Activated naive CD8-positive, alpha-beta T cell treated with anti-CD3 and anti-CD28 coated beads, Interleukin-2, amount 10 ng/mL, durations not matched to agents 7 days and 5 days (primary cell): ENCODE measurements at regions not wholly inside any gene's neighbourhood (a gene's known extent, or its start where the extent isn't known, plus 50 kb on each side); places are given as distances from the start of the nearest gene placed in this dataset.

Experiments
- ATAC-seq: fragments of 150-1000 bp; cut with Tn5 transposase; one replicate; pipeline ENCODE4 v1.10.0; 2021; ENCODE audit warnings: low read depth, moderate library complexity
- POLR2A ChIA-PET: fragments of 350-600 bp; sonication (Branson Sonifier 250); formaldehyde crosslinking; loops from one replicate; lab custom pipeline; 2021; ENCODE audit warnings: antibody characterized with exemption; lab: Charles Lee
- DNase-seq: peaks from one replicate; pipeline ENCODE4 v3.0.0; 2021
- H3K27ac Mint-ChIP-seq: one replicate; pipeline ENCODE4 v1.8.0; 2022; ENCODE audit warnings: mild to moderate bottlenecking, mixed read lengths
- H3K27me3 Mint-ChIP-seq: one replicate; pipeline ENCODE4 v1.8.0; 2022; ENCODE audit warnings: mild to moderate bottlenecking, moderate library complexity, mixed read lengths
- H3K36me3 Mint-ChIP-seq: one replicate; pipeline ENCODE4 v1.8.0; 2021; ENCODE audit warnings: mild to moderate bottlenecking, mixed read lengths
- H3K4me1 Mint-ChIP-seq: one replicate; pipeline ENCODE4 v1.8.0; 2021; ENCODE audit warnings: mixed read lengths
- H3K4me3 Mint-ChIP-seq: one replicate; pipeline ENCODE4 v1.8.0; 2022; ENCODE audit warnings: mild to moderate bottlenecking, moderate library complexity, mixed read lengths
- H3K9me3 Mint-ChIP-seq: one replicate; pipeline ENCODE4 v1.8.0; 2021; ENCODE audit warnings: mixed read lengths

DNA sequence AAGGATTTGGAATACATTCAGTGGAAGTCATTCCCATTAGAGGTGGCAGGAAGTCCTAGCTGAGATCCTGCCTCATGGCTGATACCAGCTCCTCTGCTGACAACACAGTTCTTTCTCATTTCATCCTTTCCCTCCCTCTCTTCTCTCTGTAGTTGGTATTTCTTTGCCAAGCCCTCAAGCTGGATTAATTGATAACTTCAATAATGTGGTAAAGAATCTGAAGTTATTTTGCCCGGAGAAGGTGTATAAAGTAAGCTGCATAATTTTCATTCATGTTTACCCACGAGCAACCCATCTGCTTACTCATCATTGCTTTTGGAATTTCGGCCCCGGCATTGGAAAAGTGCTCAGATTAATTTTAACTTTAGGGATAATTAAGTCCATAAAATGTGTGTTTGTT is 85.2 kb upstream of the PLPP4 start:
- Mint-ChIP-seq H3K36me3 (no peaks in the 10 kb centered on the region), H3K27ac (no peak overlapping the region), H3K4me3 (no peak overlapping the region), H3K9me3 (no peaks in the 10 kb centered on the region), H3K4me1 (no peaks in the 10 kb centered on the region), H3K27me3 (no peaks in the 10 kb centered on the region)
- DNase-seq (no peak), ATAC-seq (no peak)
- POLR2A ChIA-PET = no interaction called here

DNA sequence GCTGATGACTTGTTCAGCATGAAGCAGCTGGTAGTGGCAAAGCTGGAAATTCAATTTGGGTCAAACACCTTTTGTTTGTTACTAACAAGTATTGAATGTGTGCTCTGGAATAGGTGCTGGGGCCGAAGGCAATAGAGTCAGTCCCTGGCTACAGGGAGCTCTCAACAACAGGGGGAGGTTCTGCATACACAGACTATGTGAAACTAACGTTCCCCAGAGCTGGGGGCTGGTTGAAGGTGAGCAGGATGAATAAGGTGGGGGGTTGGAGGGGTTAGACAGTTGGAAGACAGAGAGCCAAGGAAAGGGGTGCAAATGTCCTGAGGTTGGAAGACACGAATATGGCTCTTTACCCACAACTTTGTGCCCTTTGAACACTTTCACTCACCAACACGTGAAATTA is 84.1 kb upstream of the PLPP4 start:
- Mint-ChIP-seq H3K4me1 (no peaks in the 10 kb centered on the region), H3K9me3 (no peaks in the 10 kb centered on the region), H3K27me3 (no peaks in the 10 kb centered on the region), H3K36me3 (no peaks in the 10 kb centered on the region), H3K27ac (no peak overlapping the region), H3K4me3 (no peak overlapping the region)
- POLR2A ChIA-PET = no interaction called here
- ATAC-seq = no peak
- DNase-seq = no peak

DNA sequence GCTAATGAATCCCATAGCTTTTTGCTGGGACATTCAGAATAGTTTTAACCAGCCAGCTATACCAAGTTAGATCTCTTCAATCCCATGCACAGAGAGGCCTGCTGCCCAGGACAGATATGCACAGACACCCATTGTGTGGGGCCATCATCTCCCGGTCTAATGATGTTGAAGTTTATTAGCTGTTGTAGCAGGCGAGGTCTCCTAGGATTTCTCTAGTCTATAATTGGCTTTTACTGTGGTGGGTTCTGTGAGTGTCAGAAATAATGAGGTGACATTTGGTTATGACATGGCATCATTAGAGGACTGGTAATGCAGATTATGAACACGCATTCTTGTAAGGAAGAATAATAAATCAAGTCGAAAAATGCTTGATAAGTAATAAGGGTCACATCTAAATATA is 81.4 kb upstream of the PLPP4 start:
- no peaks in the 10 kb centered on the region for H3K27me3 Mint-ChIP-seq
- no peaks in the 10 kb centered on the region for H3K4me1 Mint-ChIP-seq
- no peak for DNase-seq
- no peaks in the 10 kb centered on the region for H3K9me3 Mint-ChIP-seq
- ATAC-seq = no peak
- no peaks in the 10 kb centered on the region for H3K36me3 Mint-ChIP-seq
- no peak overlapping the region for H3K4me3 Mint-ChIP-seq
- POLR2A ChIA-PET = no interaction called here
- H3K27ac Mint-ChIP-seq = no peak overlapping the region

DNA sequence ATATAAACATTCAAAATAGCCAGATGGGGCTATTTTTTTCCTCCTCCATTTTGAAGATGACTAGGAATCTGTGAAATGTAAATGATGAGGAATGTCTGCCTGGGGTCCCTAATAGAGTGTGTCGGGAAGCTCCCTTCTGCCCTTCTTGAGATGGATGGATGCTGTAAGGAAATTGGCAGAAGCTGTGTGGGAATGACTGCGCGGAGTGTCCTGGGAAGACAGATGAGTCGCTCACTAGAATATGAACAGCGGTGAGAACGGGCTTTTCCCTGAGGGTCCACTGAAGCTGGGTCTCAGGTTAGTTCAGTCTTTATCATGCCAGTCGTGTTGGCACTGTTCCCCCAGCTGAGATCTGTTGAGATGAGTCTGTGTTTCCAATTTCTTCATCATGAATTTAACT is 75.1 kb upstream of the PLPP4 start:
- POLR2A ChIA-PET = no interaction called here
- Mint-ChIP-seq H3K9me3 (no peaks in the 10 kb centered on the region), H3K36me3 (no peaks in the 10 kb centered on the region), H3K4me1 (no peaks in the 10 kb centered on the region), H3K27ac (no peak overlapping the region), H3K27me3 (no peaks in the 10 kb centered on the region), H3K4me3 (no peak overlapping the region)
- ATAC-seq (no peak), DNase-seq (no peak)

DNA sequence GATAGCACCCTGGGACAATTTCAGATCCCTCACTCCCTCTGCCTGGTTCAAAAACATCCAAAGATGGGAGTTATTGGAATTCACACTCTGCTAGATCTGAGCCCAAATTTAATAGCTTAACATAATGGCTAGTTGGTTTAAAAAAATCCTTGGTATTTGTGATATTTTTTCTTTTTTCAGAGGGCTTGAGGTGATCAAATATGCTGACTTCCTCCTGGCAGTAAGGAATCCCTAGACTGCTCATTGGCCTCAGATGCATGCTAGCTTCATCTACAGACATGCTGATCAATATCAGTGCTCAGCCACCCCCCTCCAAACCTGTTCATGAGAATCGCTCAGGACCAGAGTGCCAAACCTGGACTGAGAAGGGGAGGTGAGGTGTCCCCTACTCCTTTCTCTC is 74.7 kb upstream of the PLPP4 start:
- ATAC-seq = no peak
- Mint-ChIP-seq H3K9me3 (no peaks in the 10 kb centered on the region), H3K36me3 (no peaks in the 10 kb centered on the region), H3K4me1 (no peaks in the 10 kb centered on the region), H3K4me3 (no peak overlapping the region), H3K27ac (no peak overlapping the region), H3K27me3 (no peaks in the 10 kb centered on the region)
- DNase-seq = no peak
- POLR2A ChIA-PET = no interaction called here

DNA sequence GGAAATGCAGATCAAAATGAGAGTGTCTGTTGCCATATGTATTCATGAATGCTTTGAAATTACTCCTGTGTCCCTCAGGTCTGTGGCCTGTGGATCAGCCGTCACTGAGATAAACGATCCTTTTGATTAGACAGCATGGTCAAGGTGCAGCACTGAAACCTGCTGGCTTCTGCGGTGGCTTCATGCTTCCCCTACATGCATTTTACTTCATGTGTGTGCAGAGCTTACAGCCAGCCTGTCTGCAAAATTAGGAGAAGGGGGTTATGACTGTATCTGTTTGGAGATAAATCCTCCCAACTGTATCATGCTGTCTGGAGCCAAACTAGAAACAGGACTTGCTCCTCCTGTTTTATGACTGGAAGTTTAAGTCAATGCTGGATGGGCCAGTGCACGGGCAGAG is 71.0 kb upstream of the PLPP4 start:
- DNase-seq = no peak
- no peaks in the 10 kb centered on the region for H3K36me3 Mint-ChIP-seq
- POLR2A ChIA-PET = no interaction called here
- no peaks in the 10 kb centered on the region for H3K9me3 Mint-ChIP-seq
- no peak overlapping the region for H3K27ac Mint-ChIP-seq
- ATAC-seq = no peak
- H3K27me3 Mint-ChIP-seq = no peaks in the 10 kb centered on the region
- H3K4me3 Mint-ChIP-seq = no peak overlapping the region
- H3K4me1 Mint-ChIP-seq = no peaks in the 10 kb centered on the region

DNA sequence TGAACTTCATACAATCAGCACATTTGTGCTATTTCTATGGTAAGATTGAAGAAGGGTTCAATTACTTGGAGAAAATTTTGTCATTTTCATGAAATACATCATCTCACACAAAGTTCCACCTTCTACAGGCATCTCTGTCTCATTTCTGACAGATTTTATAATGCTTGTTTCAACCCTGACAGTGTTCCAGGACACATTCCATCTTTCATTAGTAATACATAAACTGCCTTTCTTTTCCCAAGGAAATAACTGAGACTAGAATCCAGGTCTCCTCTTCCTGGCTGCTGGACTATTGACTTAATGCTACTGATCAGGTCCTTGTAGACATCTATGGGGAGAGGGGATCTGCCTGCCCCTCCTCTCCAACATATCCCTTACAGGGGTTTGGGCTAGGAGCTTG is 70.1 kb upstream of the PLPP4 start:
- POLR2A ChIA-PET = no interaction called here
- Mint-ChIP-seq H3K4me1 (no peaks in the 10 kb centered on the region), H3K4me3 (no peak overlapping the region), H3K9me3 (no peaks in the 10 kb centered on the region), H3K27me3 (no peaks in the 10 kb centered on the region), H3K27ac (no peak overlapping the region), H3K36me3 (no peaks in the 10 kb centered on the region)
- no peak for ATAC-seq
- DNase-seq = no peak

DNA sequence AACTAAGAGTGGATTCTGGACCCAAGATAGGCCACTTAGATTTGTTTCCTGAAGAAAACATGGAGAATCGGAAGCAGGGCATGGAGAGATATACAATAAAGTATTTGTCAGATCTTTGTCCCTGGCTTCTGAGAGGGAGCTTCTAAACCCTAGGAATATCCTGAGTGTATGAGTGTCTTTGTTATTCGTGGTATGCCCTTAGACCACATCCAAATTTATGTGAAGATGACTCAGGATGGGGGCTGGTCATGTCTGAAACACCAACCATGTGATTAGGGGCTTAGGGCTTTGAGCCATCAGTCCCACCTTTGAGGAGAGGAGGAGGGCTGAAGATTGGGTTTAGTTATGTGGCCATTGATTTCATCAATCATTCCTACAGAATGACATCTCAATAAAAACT is 69.7 kb upstream of the PLPP4 start:
- no peaks in the 10 kb centered on the region for H3K27me3 Mint-ChIP-seq
- H3K4me3 Mint-ChIP-seq = no peak overlapping the region
- ATAC-seq (no peak), DNase-seq (no peak)
- POLR2A ChIA-PET = no interaction called here
- no peaks in the 10 kb centered on the region for H3K4me1 Mint-ChIP-seq
- H3K36me3 Mint-ChIP-seq = no peaks in the 10 kb centered on the region
- H3K27ac Mint-ChIP-seq = no peak overlapping the region
- no peaks in the 10 kb centered on the region for H3K9me3 Mint-ChIP-seq

DNA sequence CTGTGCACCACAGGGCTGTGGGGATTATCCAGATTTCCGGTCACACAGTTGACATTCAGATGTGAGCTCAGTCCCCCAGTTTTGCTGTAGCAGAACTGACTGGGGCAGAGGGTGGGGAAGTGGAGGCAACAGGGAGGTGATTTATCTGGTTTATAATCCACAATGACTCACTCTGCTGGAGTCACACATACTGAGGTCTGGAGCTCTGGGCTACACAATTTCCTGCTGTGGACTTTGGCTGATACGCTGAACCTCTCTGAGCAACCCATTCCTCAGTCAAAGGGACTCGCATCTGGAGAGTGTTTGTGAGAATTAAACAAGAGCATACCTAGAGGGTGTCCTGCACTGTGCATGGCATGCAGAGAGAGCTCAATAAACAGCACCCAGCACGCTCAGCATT is 64.8 kb upstream of the PLPP4 start:
- Mint-ChIP-seq H3K4me1 (no peaks in the 10 kb centered on the region), H3K36me3 (no peaks in the 10 kb centered on the region), H3K27ac (no peak overlapping the region), H3K4me3 (no peak overlapping the region), H3K9me3 (no peaks in the 10 kb centered on the region), H3K27me3 (no peaks in the 10 kb centered on the region)
- POLR2A ChIA-PET = no interaction called here
- no peak for DNase-seq
- ATAC-seq = no peak

DNA sequence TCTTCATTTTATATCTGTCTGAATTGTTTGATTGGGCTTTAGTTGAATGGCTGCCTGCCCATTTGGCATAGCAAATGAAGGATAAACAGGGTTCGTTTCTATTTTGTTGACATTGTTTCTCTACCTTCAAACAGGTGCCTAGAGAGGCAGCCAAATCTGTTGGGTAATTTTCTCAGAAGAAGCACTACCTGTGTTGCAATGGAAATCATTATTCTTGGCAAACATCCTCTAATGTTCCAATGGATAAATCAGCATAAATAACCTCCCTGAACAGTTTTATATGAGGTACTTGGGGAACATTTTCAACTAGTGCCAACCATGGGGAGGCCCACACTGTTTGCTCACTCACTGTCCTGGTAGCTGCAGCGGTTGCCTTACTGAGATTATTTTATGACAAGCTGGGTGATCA is 64.4 kb upstream of the PLPP4 start:
- DNase-seq (no peak), ATAC-seq (no peak)
- POLR2A ChIA-PET = no interaction called here
- Mint-ChIP-seq H3K27me3 (no peaks in the 10 kb centered on the region), H3K36me3 (no peaks in the 10 kb centered on the region), H3K27ac (no peak overlapping the region), H3K9me3 (no peaks in the 10 kb centered on the region), H3K4me3 (no peak overlapping the region), H3K4me1 (no peaks in the 10 kb centered on the region)

DNA sequence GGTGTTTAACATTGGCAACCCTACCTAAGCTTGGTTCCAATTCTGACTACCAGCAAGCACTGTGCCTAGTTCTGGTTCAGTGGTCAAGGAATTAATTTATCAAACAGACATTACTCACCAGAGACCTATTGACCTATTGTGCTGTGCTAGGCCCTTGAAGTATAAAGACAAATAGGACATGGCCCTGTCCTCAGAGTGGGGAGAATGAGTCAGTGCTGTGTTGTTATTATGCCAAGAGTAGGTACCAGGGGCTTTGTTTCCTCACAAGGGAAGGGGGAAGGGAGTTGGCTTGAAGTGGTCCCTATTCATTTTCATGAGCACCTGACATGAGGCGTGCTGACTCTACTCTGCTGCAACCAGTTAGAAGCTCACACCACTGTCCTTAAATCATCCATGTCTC is 62.6 kb upstream of the PLPP4 start:
- ATAC-seq = no peak
- H3K36me3 Mint-ChIP-seq = no peaks in the 10 kb centered on the region
- no peaks in the 10 kb centered on the region for H3K9me3 Mint-ChIP-seq
- DNase-seq = no peak
- POLR2A ChIA-PET = no interaction called here
- no peaks in the 10 kb centered on the region for H3K4me1 Mint-ChIP-seq
- H3K27me3 Mint-ChIP-seq = no peaks in the 10 kb centered on the region
- H3K27ac Mint-ChIP-seq = no peak overlapping the region
- no peak overlapping the region for H3K4me3 Mint-ChIP-seq

DNA sequence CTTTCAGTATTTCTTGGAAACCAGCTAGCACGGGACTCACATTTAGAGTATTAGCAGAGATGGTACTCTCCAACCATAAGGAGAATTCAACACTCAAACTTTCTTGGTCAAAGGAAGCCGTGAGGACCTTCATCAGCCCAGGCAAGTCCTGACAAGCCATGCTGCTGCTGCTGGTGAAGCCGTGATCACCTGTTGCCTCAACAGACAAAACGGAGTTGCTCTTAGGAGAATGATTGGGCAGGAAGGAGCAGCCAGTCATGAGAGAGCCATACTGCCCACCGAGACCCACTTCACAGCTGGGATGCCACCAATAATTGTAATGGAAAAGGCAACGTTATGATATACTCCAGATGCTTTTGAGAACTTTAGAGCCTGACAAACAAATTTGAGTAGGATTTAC is 60.8 kb upstream of the PLPP4 start:
- DNase-seq = no peak
- H3K27me3 Mint-ChIP-seq = no peaks in the 10 kb centered on the region
- no peak overlapping the region for H3K27ac Mint-ChIP-seq
- no peaks in the 10 kb centered on the region for H3K36me3 Mint-ChIP-seq
- ATAC-seq = no peak
- no peaks in the 10 kb centered on the region for H3K4me1 Mint-ChIP-seq
- no peaks in the 10 kb centered on the region for H3K9me3 Mint-ChIP-seq
- H3K4me3 Mint-ChIP-seq = no peak overlapping the region
- POLR2A ChIA-PET = no interaction called here

DNA sequence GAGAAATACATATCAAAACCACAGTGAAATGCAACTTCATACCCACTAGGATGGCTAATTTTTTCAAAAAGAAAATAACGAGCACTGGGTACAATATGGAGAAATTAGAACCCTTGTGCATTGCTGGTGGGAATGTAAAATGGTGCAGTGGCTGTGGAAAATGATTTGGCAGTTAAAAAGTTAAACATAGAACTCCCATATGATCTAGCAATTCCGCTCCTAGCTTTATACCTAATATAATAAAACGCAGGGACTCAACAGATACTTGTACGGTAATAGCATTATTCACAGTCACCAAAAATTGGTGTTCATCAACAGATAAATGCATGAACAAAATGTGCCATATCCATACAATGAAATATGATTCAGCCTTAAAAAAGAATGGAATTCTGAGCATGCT is 58.8 kb upstream of the PLPP4 start:
- ATAC-seq (no peak), DNase-seq (no peak)
- POLR2A ChIA-PET = no interaction called here
- Mint-ChIP-seq H3K4me3 (no peak overlapping the region), H3K36me3 (no peaks in the 10 kb centered on the region), H3K9me3 (no peaks in the 10 kb centered on the region), H3K27me3 (no peaks in the 10 kb centered on the region), H3K27ac (no peak overlapping the region), H3K4me1 (no peaks in the 10 kb centered on the region)

DNA sequence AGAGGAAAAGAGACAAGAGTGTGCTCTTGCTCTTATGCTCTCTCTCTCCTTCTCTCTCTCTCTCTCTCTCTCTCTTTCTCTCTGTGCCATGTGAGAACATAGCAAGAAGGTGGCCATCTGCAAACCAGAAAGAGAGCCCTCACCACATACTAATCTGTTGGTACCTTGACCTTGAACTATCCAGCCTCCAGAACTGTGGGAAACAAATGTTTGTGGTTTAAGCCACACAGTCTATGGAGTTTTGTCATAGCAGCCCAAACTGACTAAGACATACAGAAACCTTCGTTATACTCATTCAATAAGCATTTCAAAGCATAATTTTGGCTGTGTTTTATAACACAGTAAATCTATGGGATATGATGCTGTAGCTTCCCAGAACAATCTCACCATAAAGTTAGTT is 56.4 kb upstream of the PLPP4 start:
- H3K9me3 Mint-ChIP-seq = no peaks in the 10 kb centered on the region
- no peak for DNase-seq
- POLR2A ChIA-PET = no interaction called here
- no peak for ATAC-seq
- H3K4me3 Mint-ChIP-seq = no peak overlapping the region
- no peaks in the 10 kb centered on the region for H3K4me1 Mint-ChIP-seq
- no peak overlapping the region for H3K27ac Mint-ChIP-seq
- H3K27me3 Mint-ChIP-seq = no peaks in the 10 kb centered on the region
- no peaks in the 10 kb centered on the region for H3K36me3 Mint-ChIP-seq

DNA sequence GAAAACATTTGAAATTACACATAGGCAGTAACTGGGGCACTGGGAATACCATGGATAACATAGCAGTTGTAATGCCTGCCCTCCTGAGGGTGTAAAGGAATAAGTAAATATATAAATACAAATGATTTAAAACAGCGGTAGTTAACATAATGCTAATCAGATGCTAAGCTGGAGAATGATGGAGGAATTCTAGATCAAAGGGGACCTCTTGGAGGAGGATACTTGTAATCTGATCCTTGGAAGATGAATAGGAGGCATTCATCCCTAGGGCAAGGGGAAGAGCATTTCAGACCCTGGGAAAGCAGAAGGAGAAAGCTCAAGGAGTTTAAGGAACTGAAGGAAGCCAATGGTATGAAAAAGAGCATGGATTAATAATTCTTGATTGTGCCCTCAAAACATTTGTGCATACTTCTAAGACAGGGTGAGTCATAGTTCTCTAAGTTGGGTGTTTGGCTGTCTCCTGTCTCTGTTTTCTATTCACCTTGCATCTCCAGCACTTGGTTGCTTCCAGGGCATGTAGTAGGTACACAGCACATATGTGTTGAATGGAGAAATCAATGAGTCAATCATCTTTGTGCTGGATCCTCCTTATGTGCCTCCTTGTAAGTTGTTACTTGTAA is 54.8 kb upstream of the PLPP4 start:
- no peak for DNase-seq
- POLR2A ChIA-PET = no interaction called here
- H3K4me1 Mint-ChIP-seq = no peaks in the 10 kb centered on the region
- H3K9me3 Mint-ChIP-seq = no peaks in the 10 kb centered on the region
- no peaks in the 10 kb centered on the region for H3K36me3 Mint-ChIP-seq
- no peak for ATAC-seq
- H3K27me3 Mint-ChIP-seq = no peaks in the 10 kb centered on the region
- no peak overlapping the region for H3K4me3 Mint-ChIP-seq
- no peak overlapping the region for H3K27ac Mint-ChIP-seq
